ENCODE measurements at regions not wholly inside any gene's neighbourhood (a gene's known extent, or its start where the extent isn't known, plus 50 kb on each side); places are given as distances from the start of the nearest gene placed in this dataset.

GRCh38 chr6:10184371-10185227 is 230.3 kb downstream of the TFAP2A start:
- ChIA-PET POLR2A (no interaction called here), RAD21 (ENCODE audit: low non-redundant PET in 1 of 2, low total read pairs in 2 of 2, uncharacterized antibody in 2 of 2, unreplicated experiment in 2 of 2) (no interaction called here), CTCF (interaction anchor here (1.0 kb wide), 1 partner anchor 230 kb away, joined by 3 read pairs; the partner anchor contains the start of gene TFAP2A)
- Histone ChIP-seq H4K20me1 (ENCODE audit: insufficient read depth) (no peaks in the 10 kb centered on the region), H2AFZ (ENCODE audit: low read depth, low read length, poor library complexity, severe bottlenecking) (no peak overlapping the region), H3K4me1 (ENCODE audit: control insufficient read depth in 1 of 2, insufficient read depth in 2 of 2, low read length in 2 of 2) (no peaks in the 10 kb centered on the region), H3K9me3 (ENCODE audit: control insufficient read depth in 1 of 2, insufficient read depth in 1 of 2, low read depth in 1 of 2, low read length in 2 of 2) (no peaks in the 10 kb centered on the region), H3K9me2 (ENCODE audit: insufficient read depth) (no peaks in the 10 kb centered on the region), H3K9ac (ENCODE audit: low read length) (no peak overlapping the region), H3K4me2 (ENCODE audit: low read length) (no peak overlapping the region), H3K27me3 (ENCODE audit: insufficient read depth, low read length) (no peaks in the 10 kb centered on the region), H3K27ac (ENCODE audit: low read depth, low read length) (no peak overlapping the region), H3K4me3 (replicated peaks in 1 of 2; ENCODE audit: low read depth in 1 of 2, low read length in 2 of 2) (no peak overlapping the region), H3K36me3 (ENCODE audit: control insufficient read depth in 1 of 2, insufficient read depth in 2 of 2, low read length in 2 of 2) (no peaks in the 10 kb centered on the region), H3K79me2 (ENCODE audit: insufficient read depth, low read length) (no peaks in the 10 kb centered on the region)
- ATAC-seq (no peak), DNase-seq (ENCODE audit: low read depth, low spot score) (no peak)
- intact Hi-C loops (cut with micrococcal nuclease) = no loop called here
- TF ChIP-seq YY1 (IDR thresholded peaks at IDR 0.05; ENCODE audit: extremely low read depth, insufficient replicate concordance, low read depth, low read length) (no peak), ZBTB33 (IDR thresholded peaks at IDR 0.05; ENCODE audit: extremely low read depth, insufficient replicate concordance, low read length) (no peak), EZH2phosphoT487 (IDR thresholded peaks at IDR 0.05; ENCODE audit: borderline replicate concordance) (no peak), ELF1 (IDR thresholded peaks at IDR 0.05; ENCODE audit: borderline replicate concordance, low read depth) (no peak), RAD21 (IDR thresholded peaks at IDR 0.05; ENCODE audit: low read depth) (no peak), SP1 (IDR thresholded peaks at IDR 0.05; ENCODE audit: low read depth) (no peak), SRF (IDR thresholded peaks at IDR 0.05; ENCODE audit: low read depth) (no peak), EZH2 (IDR thresholded peaks at IDR 0.05) (no peak), TCF7L2 (IDR thresholded peaks at IDR 0.05; ENCODE audit: borderline replicate concordance, extremely low read depth, insufficient read depth, insufficient read length) (no peak), SIN3A (IDR thresholded peaks at IDR 0.05; ENCODE audit: low read depth) (no peak)
- no TSS peak for BruUV-seq (replicated peaks)
